Gastrocnemius medialis (tissue), 4 donors: ENCODE measurements at regions not wholly inside any gene's neighbourhood (a gene's known extent, or its start where the extent isn't known, plus 50 kb on each side); places are given as distances from the start of the nearest gene placed in this dataset.

ENCODE experiments used
- ATAC-seq, 2 donors: fragments of 150-250 bp; one replicate each; pipeline ENCODE4 v1.9.1; 2016
- DNase-seq, 2 donors: peaks; one replicate each; pipeline ENCODE4 v3.0.0-alpha.2; 2019
- H3K27ac ChIP-seq, 4 donors: fragments of 200-600 bp; sonication (generic); 1 replicate in 1 of 4; 2 replicates in 3 of 4; pipeline ENCODE4 v1.5.1; 2016 to 2018; ENCODE audit warnings: mild to moderate bottlenecking in 2 of 4, moderate library complexity in 1 of 4
- H3K27me3 ChIP-seq, 3 donors: fragments of 200-600 bp; sonication (generic) in 2 of 3; 1 replicate in 1 of 3; 2 replicates in 2 of 3; pipeline versions ENCODE4 v1.5.1 to v1.6.0; 2016 to 2019; ENCODE audit warnings: mild to moderate bottlenecking in 1 of 3, moderate library complexity in 1 of 3
- H3K36me3 ChIP-seq, 2 donors: fragments of 200-600 bp; sonication (generic) in 1 of 2; one replicate each; pipeline ENCODE4 v1.5.1; 2017 to 2018
- H3K4me1 ChIP-seq, 2 donors: fragments of 200-600 bp; sonication (generic) in 1 of 2; one replicate each; pipeline ENCODE4 v1.5.1; 2016 to 2017; ENCODE audit warnings: mild to moderate bottlenecking in 2 of 2
- H3K4me3 ChIP-seq, 4 donors: fragments of 200-600 bp; sonication (generic) in 3 of 4; 1 replicate in 1 of 4; 2 replicates in 3 of 4; pipeline ENCODE4 v1.5.1; 2016 to 2019; ENCODE audit warnings: mild to moderate bottlenecking in 2 of 4
- H3K9me3 ChIP-seq, 3 donors: fragments of 200-600 bp; sonication (generic) in 2 of 3; 1 replicate in 1 of 3; 2 replicates in 2 of 3; pipeline ENCODE4 v1.5.1; 2016 to 2019
- CTCF ChIP-seq, 5 experiments: fragments of 450-650 bp in 3 of 5; fragments of 200-600 bp in 2 of 5; sonication (generic) in 2 of 5; IDR thresholded peaks in 4 of 5; conservative IDR thresholded peaks in 1 of 5; 1 replicate in 4 of 5; 2 replicates in 1 of 5; pipeline ENCODE4 v1.5.1; 2016 to 2019; ENCODE audit warnings: antibody characterized with exemption in 5 of 5, mild to moderate bottlenecking in 3 of 5, moderate library complexity in 3 of 5
- POLR2A ChIP-seq, 2 donors: fragments of 450-650 bp; IDR thresholded peaks; one replicate each; pipeline ENCODE4 v1.6.1; 2017; ENCODE audit warnings: antibody characterized with exemption in 2 of 2, mild to moderate bottlenecking in 2 of 2, moderate library complexity in 2 of 2
- in situ Hi-C, 4 donors: fragments of 200-750 bp; cut with MboI; loops; one replicate each; pipeline versions ENCODE4 v1.15.0 to v1.8.0; 2017; ENCODE audit warnings: low sequenced_read_pairs in 4 of 4
- intact Hi-C: fragments of 100-400 bp; cut with DNase I; formaldehyde crosslinking; loops from one replicate; pipeline ENCODE4 v1.15.1; 2023; ENCODE audit warnings: low total_unique reads

- in situ Hi-C loops (no loop called here), intact Hi-C loops (no loop called here)
- TF ChIP-seq CTCF (IDR thresholded peaks at IDR 0.05 in 4 of 5, conservative IDR thresholded peaks at IDR 0.05 in 1 of 5): no peak
- TF ChIP-seq POLR2A (IDR thresholded peaks at IDR 0.05): no peak
- Histone ChIP-seq H3K27me3 (no peaks in the 10 kb centered on the region), H3K4me1 (no peaks in the 10 kb centered on the region), H3K4me3 (no peak overlapping the region), H3K27ac (no peak overlapping the region), H3K9me3 (no peaks in the 10 kb centered on the region), H3K36me3 (no peaks in the 10 kb centered on the region)
- DNase-seq (no peak), ATAC-seq (no peak)
These were observed 148.6 kb upstream of the GAS1 start for GRCh38 chr9:87095951-87096350.

GRCh38 chr9:87096506-87096905 is 149.2 kb upstream of the GAS1 start:
- TF ChIP-seq CTCF (IDR thresholded peaks at IDR 0.05 in 4 of 5, conservative IDR thresholded peaks at IDR 0.05 in 1 of 5) (no peak), POLR2A (IDR thresholded peaks at IDR 0.05) (no peak)
- intact Hi-C loops: no loop called here
- Histone ChIP-seq H3K36me3 (no peaks in the 10 kb centered on the region), H3K4me1 (no peaks in the 10 kb centered on the region), H3K27ac (no peak overlapping the region), H3K9me3 (no peaks in the 10 kb centered on the region), H3K4me3 (no peak overlapping the region), H3K27me3 (no peaks in the 10 kb centered on the region)
- ATAC-seq: no peak
- DNase-seq: no peak
- in situ Hi-C loops: no loop called here

GRCh38 chr9:87097238-87097637 is 149.9 kb upstream of the GAS1 start:
- Histone ChIP-seq H3K27ac (no peak overlapping the region), H3K4me1 (no peaks in the 10 kb centered on the region), H3K36me3 (no peaks in the 10 kb centered on the region), H3K9me3 (no peaks in the 10 kb centered on the region), H3K4me3 (no peak overlapping the region), H3K27me3 (no peaks in the 10 kb centered on the region)
- intact Hi-C loops: no loop called here
- ATAC-seq: no peak
- in situ Hi-C loops: no loop called here
- DNase-seq: no peak
- TF ChIP-seq POLR2A (IDR thresholded peaks at IDR 0.05) (no peak), CTCF (IDR thresholded peaks at IDR 0.05 in 4 of 5, conservative IDR thresholded peaks at IDR 0.05 in 1 of 5) (no peak)

GRCh38 chr9:87099407-87099806 is 152.1 kb upstream of the GAS1 start:
- Histone ChIP-seq H3K9me3 (no peaks in the 10 kb centered on the region), H3K4me3 (no peak overlapping the region), H3K27ac (no peak overlapping the region), H3K36me3 (no peaks in the 10 kb centered on the region), H3K4me1 (peaks cover 3 to 4% of the 10 kb centered on the region in 2 donors), H3K27me3 (no peaks in the 10 kb centered on the region)
- TF ChIP-seq CTCF (IDR thresholded peaks at IDR 0.05 in 4 of 5, conservative IDR thresholded peaks at IDR 0.05 in 1 of 5) (no peak), POLR2A (IDR thresholded peaks at IDR 0.05) (no peak)
- DNase-seq (no peak), ATAC-seq (peak; percentile 64 to 70)
- in situ Hi-C loops: no loop called here
- intact Hi-C loops: no loop called here

GRCh38 chr9:87100001-87100400 is 152.7 kb upstream of the GAS1 start:
- Histone ChIP-seq H3K9me3 (no peaks in the 10 kb centered on the region), H3K4me1 (peaks cover 3 to 8% of the 10 kb centered on the region in 2 donors), H3K27me3 (no peaks in the 10 kb centered on the region), H3K27ac (no peak overlapping the region), H3K4me3 (no peak overlapping the region), H3K36me3 (no peaks in the 10 kb centered on the region)
- intact Hi-C loops (no loop called here), in situ Hi-C loops (loop anchor here in 2 of 4 donors (10.0 kb wide), 2 partner anchors 125 to 225 kb away; no protein-coding TSS in a partner anchor)
- ATAC-seq (no peak), DNase-seq (no peak)
- TF ChIP-seq CTCF (IDR thresholded peaks at IDR 0.05 in 4 of 5, conservative IDR thresholded peaks at IDR 0.05 in 1 of 5): no peak
- no peak for TF ChIP-seq POLR2A (IDR thresholded peaks at IDR 0.05)
